Astrocyte of the spinal cord (primary cell): ENCODE measurements at regions not wholly inside any gene's neighbourhood (a gene's known extent, or its start where the extent isn't known, plus 50 kb on each side); places are given as distances from the start of the nearest gene placed in this dataset.

Source experiments
- DNase-seq: peaks from one replicate; pipeline ENCODE4 v3.0.0; 2011; ENCODE audit warnings: low read depth, low spot score
- H3K4me3 ChIP-seq: 2 replicates; pipeline ENCODE4 v1.5.1; 2011; ENCODE audit warnings: low read depth, mild to moderate bottlenecking, low read length, moderate library complexity
- CTCF ChIP-seq: IDR thresholded peaks from 2 replicates; pipeline ENCODE4 v1.5.1; 2012; ENCODE audit warnings: low read depth, mild to moderate bottlenecking, low read length, inconsistent platforms
- in situ Hi-C: cut with HindIII; loops from 2 replicates; pipeline ENCODE4 v1.10.0; 2017; ENCODE audit warnings: low sequenced_read_pairs

DNA sequence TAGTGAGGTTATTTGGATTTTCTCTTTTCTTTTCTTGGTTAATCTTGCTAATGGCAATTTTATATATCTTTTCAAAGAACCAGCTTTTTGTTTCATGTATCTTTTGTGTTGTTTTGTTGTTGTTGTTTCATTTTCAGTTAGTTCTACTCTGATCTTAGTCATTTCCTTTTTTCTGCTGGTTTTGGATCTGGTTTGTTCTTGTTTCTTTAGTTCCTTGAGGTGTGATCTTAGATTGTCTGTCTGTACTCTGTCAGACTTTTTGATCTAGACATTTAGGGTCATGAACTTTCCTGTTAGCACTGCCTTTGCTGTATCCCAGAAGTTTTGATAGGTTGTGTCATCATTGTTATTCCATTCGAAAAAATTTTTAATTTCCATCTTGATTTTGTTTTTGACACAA lies 399.7 kb downstream of the TLE1 start:
- H3K4me3 ChIP-seq: no peak overlapping the region
- DNase-seq: no peak
- in situ Hi-C loops: no loop called here
- TF ChIP-seq CTCF: no peak

GRCh38 chr9:81268048-81268447 lies 421.3 kb downstream of the TLE1 start:
- peak; percentile 45 for DNase-seq
- no peak for TF ChIP-seq CTCF
- in situ Hi-C loops: no loop called here
- H3K4me3 ChIP-seq: no peak overlapping the region

DNA sequence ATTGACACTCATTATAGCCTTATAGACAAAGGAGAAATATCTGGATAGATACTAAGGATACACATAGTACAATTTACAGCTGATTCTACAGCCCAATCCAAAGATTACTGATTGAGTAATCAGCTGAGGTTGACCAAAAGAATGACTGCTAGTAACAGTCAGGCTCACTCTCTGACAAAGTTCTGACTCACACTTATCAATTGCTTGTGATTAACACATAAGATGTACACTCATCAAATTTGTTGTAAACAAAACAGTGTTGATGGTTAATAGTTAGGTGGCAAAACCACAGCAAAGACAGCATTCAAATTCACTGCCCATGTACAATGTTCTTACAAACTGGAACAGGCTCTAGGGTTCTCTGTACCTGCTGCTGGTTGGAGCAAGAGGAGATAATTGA lies 422.7 kb downstream of the TLE1 start:
- no peak for TF ChIP-seq CTCF
- no peak overlapping the region for H3K4me3 ChIP-seq
- DNase-seq: peak; percentile 33
- in situ Hi-C loops: no loop called here

DNA sequence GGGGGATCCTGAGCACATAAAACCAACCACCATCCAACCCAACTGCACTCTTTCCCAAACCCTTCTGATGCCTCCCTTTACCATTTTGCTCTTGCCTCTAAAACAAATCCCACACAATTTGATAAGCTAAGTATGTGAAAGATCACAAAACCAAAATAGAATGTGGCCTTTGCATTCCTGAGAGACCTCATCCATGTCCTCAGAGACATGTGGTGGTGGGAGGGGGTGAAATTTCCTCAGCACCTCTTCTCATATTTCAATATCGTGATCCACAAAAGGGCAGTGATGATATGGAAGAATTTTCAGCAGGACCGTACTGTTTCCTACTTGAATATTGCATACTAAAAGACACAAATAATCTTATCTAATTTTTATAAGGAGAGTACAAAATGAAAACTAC lies 423.3 kb downstream of the TLE1 start:
- peak; percentile 26 for DNase-seq
- no peak for TF ChIP-seq CTCF
- H3K4me3 ChIP-seq: no peak overlapping the region

GRCh38 chr9:81264516-81264915 lies 424.8 kb downstream of the TLE1 start:
- no peak for TF ChIP-seq CTCF
- H3K4me3 ChIP-seq: no peak overlapping the region
- in situ Hi-C loops: no loop called here
- peak; percentile 45 for DNase-seq

More for the DNA sequence above, 423.3 kb downstream of the TLE1 start:
- in situ Hi-C loops: no loop called here

DNA sequence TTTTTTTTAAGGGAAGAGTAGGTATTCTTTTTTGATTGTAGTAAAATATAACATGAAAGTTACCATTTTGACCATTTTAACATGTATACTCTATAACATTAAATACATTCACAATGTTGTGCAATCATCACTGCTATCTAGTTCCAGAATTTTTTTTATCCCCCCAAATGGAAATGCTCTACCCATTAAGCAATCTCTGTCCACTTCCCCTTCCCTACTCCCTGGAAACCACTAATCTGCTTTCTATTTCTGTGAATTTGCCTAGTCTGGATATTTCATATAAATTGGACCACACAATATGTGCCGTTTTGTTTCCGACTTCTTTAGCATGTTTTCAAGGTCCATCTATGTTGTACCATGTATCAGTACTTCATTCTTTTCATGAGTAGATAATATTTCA lies 429.5 kb downstream of the TLE1 start:
- in situ Hi-C loops: no loop called here
- DNase-seq: no peak
- no peak overlapping the region for H3K4me3 ChIP-seq
- no peak for TF ChIP-seq CTCF

DNA sequence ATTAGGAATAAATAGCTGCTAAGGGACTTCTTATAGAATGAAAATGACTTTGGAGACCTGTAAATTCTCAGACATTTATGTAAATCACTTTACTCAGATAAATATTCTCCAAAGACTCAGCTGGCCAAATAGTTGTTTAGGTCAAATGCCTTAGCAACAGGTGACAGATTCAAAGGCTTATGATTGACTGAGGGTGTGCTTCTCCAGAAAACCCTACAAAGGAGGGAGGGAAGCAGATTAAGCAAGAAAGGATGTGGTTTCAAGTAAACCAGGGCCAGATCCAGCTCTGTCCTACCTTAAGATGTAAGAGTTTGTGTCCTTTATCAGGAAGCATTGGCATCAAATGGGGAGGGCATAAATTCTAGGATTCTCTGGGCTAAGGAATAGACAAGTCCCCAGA lies 433.0 kb downstream of the TLE1 start:
- in situ Hi-C loops: no loop called here

More for the DNA sequence above, 433.0 kb downstream of the TLE1 start:
- TF ChIP-seq CTCF: no peak
- H3K4me3 ChIP-seq: no peak overlapping the region
- DNase-seq: no peak
